Upper lobe of left lung (tissue), 4 donors: ENCODE measurements at regions not wholly inside any gene's neighbourhood (a gene's known extent, or its start where the extent isn't known, plus 50 kb on each side); places are given as distances from the start of the nearest gene placed in this dataset.

Source experiments
- POLR2A ChIP-seq, 4 donors: fragments of 450-650 bp; IDR thresholded peaks; one replicate each; pipeline ENCODE4 v1.5.1; 2016 to 2017; ENCODE audit warnings: antibody characterized with exemption in 4 of 4, mild to moderate bottlenecking in 2 of 4
- TF ChIP-seq, protein P1 (sequence below), 6 experiments: fragments of 450-650 bp in 4 of 6; fragments of 200-600 bp in 2 of 6; sonication (generic) in 2 of 6; IDR thresholded peaks; one replicate each; pipeline ENCODE4 v1.5.1; 2016 to 2019; ENCODE audit warnings: antibody characterized with exemption in 6 of 6

DNA sequence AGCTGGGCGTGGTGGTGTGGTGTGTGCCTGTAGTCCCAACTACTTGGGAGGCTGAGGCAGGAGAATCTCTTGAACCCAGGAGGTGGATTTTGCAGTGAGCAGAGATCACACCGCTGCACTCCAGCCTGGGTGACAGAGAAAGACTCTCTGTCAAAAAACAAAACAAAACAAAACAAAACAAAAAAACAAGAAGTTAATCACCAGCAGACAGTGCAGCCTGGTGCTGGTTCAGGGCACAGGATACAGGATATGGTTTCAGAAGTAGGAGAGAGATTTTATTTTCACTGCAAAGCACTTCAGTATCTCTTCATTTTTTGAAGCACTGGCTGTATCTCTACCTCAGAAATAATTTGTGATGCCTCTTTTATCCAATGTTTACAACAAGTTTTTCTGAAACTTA, 1222.9 kb upstream of the PRKX start:
- TF ChIP-seq POLR2A (IDR thresholded peaks at IDR 0.05) = no peak
- TF ChIP-seq, protein P1, sequence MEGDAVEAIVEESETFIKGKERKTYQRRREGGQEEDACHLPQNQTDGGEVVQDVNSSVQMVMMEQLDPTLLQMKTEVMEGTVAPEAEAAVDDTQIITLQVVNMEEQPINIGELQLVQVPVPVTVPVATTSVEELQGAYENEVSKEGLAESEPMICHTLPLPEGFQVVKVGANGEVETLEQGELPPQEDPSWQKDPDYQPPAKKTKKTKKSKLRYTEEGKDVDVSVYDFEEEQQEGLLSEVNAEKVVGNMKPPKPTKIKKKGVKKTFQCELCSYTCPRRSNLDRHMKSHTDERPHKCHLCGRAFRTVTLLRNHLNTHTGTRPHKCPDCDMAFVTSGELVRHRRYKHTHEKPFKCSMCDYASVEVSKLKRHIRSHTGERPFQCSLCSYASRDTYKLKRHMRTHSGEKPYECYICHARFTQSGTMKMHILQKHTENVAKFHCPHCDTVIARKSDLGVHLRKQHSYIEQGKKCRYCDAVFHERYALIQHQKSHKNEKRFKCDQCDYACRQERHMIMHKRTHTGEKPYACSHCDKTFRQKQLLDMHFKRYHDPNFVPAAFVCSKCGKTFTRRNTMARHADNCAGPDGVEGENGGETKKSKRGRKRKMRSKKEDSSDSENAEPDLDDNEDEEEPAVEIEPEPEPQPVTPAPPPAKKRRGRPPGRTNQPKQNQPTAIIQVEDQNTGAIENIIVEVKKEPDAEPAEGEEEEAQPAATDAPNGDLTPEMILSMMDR (IDR thresholded peaks at IDR 0.05) = no peak
